ENCODE measurements at regions not wholly inside any gene's neighbourhood (a gene's known extent, or its start where the extent isn't known, plus 50 kb on each side); places are given as distances from the start of the nearest gene placed in this dataset.
"Not testable (repeated sequence)": the region's sequence is repeated elsewhere in the genome, so short reads cannot be mapped to it uniquely, and the experiment has no call there.

DNA sequence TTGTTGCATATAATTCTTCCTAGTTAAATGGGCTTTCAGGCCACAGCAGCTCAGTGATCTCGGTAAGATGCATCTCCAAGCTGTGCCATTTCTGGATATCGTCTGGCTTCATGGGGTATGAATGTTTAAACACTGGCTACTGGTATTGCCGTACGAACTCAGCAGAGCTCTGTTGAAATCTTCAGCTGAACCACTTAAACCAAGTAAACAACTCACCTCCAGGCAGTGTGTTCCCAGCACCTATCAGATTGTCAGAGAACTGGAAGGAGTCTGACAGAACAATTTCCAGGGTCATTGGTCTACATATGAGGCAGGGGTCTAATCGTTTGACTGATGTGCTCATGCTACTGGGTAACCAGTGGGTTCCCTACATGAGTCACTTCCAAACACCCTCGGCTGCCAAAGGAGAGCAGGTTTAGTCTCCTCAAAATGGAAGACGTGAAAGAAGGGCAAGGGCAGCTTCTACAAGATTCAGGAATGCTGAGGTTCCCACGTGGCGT is 93.2 kb upstream of the BMAL1 start:
- no peak for FAIRE-seq

DNA sequence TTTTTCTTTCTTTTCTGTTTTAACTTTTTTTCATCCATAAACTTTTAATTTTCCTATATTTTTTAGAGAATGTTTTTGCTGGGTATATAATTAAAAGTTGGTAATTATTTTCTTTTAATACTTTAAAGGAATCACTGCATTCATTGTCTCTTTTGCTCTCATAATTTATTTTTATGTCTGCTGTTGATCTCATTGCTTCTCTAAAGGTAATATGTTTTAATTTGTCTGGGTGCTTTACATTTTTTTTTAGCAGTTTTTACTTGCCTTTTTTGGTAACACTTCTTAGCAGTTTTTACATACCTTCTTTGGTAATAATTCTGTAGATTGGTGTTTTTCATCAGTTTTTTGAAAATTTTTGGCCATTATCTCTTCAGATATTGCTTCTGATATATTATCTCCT is 89.4 kb upstream of the BMAL1 start:
- no peak for FAIRE-seq

DNA sequence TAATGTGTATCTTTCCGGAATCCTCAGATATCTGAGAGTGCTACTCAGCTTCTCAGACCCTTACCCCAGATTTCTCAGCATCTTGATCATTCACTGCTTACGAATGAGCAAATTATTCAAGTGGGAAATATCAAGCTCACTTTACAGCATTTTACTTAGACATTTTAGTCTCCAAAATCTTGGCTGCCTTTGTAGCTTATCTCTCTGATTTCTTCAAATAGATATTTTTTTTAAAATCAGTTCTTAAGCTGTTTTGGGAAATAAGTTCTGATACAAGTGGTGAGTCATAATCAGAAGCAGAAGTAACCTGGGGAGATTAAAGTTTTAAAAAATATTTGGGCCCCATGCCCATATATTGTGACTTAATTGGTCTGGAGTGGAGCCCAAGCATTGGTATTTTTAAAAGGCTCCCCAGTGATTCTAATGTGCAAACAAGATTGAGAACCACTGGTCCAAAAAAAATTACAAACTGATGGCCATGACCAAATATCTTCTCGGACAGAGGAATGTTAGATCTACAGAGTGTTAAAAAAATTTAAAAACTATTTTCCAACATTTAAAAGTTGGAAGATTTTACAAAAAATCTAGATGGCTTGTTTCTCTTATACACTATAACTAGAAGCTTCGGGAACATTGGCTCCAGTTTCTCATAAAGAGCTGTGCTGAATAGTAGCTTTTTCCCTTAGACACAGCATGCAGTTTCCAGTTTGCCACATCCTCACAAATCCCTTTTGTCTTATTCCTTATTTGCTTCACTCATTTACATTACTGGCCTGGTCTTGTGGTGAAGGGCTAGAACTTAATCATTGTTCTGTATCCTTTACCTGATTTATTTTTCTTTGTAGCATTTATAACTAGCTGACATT is 87.8 kb upstream of the BMAL1 start:
- FAIRE-seq = no peak

DNA sequence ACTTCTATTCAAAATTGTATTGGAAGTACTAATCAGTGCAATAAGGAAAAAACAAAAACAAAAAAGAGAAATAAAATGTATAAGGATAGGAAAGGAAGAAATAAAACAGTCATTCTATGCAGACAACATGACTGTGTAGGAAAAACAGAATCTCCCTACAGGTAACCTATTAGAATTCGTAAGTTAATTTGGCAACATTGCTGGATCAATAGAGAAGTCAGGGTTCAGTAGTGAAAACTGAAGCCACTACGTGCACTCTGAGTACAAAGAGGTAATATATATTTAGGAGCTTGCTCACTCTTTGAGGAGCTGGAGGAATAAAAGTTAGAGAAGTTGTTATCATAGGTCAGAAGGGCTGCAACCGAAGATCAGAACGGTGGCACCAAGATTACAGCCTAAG is 84.0 kb upstream of the BMAL1 start:
- FAIRE-seq = no peak

DNA sequence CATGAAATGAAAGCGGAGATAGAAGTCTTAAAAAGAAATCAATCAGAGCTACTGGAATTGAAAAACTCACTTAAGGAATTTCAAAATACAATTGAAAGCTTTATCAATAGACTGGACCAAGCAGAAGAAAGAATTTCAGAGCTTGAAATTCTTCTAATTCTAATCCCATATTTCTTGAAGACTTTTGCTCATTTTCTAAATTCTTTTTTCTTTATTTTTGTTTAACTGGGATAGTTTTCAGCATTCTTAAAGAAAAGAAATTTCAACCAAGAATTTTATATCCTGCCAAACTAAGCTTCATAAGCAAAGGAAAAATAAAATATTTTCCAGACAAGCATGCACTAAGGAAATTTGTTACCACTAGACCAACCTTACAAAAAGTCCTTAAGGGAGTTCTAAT is 80.2 kb upstream of the BMAL1 start:
- not testable (repeated sequence) for FAIRE-seq

DNA sequence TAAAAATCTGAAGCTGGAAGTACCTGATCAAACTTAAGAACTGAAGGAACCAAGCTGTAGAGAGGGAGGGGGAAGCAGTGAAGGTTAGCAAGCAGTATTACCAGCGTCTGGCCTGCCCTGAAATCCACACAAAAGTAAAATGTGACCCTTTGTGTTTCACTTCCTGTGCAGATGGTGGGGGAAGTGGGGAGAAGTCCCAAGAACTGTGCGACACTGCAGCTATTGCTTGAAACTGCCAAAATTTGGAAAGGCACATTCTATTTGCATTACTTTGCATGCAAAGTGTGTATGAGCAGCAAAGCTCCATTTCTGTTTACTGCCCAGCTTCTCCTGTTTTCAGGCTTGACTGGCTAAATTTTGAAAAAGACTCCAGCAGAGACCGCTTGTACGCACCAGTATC is 72.1 kb upstream of the BMAL1 start:
- FAIRE-seq = no peak

DNA sequence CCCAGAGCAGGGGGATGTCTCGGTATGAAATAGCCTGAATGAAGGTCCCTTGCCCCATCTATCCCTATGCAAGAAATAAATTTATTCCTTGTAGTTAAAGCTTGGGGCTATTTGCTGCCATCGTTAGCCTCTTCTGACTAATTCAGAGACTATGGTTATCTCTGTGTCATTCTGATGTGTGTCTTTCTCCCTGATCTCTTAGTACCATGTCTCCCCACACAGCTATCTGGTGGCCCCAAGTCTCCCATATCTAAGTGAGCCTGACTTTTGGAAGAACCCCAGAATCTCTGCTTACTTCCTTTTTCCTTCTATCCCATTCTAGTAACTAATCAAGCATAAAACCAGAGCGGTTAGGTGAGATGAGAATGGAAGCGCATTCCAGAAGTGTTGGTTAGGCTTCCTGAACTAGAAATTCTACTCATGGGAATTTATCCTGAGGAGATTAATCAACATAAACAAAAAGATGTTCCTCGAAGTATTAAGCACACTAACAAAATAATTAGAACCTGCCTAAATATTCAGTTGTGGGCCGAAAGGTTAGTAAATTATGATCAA is 71.4 kb upstream of the BMAL1 start:
- no peak for FAIRE-seq

DNA sequence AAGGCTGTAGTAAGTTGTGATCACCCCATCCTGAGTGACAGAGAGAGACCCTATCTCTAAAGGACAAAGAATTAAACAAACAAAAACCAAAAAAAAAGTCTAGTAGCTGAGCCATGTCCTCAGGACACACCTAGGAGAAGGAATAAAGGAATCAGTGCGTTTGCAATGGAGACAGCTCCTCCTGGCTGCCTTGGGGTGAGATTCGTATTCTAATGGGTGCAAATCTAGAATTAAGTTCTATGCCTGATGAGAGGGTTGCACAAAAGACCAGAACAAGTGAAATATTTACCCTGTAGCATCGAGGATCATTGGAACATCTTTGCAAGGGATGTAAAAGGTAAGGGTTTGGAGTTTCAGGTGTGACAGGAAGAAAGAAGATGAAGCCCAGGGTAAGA is 70.3 kb upstream of the BMAL1 start:
- no peak for FAIRE-seq

DNA sequence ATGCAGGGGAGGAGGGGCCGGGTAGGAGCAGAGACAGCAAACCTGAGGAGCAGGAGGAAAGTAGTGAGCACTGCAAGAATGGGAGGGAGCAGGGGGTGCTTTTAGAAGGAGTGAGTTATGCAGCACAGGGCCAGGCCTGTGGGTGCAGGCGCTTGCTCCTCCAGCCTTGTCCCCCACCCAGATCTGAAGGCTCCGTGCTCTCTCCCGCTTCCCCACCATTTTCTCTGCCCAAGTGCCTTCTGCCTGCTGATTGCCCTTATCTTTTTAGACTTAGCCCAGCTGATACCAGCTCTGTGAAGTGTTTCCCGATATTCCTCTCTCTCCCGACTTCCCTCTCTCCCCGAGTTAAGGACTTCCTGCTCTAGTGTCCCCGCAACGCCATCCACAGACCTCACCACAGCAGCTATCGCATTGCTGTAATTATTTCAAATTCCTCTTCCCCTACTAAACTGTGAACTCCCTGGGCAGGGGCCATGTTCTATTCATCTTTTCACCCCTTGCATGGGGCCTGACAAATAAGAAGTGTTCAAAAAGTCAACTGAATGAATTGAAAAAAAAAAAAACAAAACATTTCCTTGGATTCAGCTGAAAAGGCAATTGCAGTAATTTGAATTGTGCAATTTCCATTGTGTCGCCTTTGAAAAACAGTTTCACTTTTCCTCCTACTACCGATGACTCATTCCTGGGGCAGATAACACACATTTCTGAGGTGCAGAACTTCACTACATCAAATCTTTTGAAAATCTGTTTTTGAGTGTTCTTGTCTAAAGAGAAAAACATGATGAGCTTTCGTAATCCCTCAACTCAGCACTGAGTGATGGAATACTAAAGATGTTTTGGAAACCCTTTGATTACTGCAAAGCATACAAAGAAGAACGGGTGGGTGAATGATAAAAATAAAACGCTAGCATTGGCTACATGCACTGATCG is 69.7 kb upstream of the BMAL1 start:
- FAIRE-seq = no peak

DNA sequence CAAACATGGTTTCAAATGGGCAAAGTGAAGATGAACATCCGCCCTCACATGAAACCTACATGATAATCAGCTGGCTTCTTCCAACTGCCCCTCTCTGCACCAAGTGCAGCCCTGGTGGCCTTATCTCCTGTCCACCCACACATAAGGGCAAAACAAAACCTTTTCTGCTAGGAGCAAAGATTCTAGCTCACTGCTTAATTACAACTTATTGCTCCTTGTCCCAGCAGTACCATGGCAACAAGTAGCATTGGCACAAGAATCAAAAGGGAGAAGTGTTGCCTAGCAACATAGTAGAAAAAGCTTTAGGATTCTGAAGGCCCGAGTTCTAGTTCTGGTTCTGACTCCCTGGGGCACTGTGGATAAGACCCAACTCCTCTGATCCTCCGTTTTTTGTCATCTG is 68.7 kb upstream of the BMAL1 start:
- FAIRE-seq = no peak

DNA sequence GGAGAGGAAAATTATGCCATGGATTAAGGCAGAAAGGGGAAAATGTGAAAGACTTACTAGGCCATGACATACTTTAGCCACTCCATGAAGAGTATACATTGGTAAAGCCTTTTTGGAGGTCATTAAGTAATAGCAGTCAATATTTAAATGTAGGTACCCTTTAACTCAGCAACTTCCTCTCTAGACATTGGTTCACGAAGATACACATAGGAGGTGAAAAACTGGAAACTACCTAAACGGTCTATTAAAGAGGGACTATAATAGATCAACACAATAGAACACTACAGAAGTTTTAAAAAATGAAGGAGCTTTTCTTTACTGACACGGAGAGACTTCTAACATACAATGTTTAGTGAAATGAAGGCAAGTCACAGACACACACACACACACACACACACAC is 68.2 kb upstream of the BMAL1 start:
- no peak for FAIRE-seq

DNA sequence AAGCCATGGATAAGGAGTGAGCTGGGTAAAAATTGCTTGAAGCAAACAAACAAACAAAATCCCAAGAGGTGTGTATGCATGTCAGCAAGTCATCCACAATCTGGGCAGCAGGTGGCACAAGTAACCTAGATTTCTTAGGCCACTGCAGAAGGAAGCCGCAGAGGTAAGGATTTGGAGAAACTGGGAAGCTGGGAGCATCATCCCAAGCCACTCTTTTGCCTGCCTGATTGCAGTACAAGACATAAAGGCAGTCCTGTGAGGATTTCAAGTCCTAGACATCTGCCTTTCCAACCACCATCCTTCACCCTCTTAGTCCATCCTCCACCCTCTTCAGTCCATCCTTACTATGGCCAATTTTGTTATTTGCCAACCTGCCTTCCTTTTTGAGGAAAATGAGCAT is 67.2 kb upstream of the BMAL1 start:
- FAIRE-seq = no peak

DNA sequence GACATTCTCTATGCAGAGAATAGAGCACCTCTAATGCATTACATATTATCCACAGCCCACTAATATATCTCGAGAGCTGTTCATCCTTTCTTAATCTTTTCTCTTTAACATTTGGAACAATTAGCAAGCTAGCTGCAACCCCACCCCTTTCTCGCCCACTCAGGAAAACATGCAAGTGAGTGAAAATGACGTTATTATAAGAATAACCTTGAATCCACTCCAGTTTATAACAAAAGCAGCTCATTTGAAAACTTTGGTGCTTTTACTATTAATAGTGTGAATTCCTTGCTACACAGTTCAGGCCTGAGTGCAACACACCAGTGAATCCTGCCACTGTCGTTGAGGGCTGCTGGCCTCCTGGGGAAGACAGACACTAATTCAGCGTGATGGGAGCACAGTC is 63.3 kb upstream of the BMAL1 start:
- FAIRE-seq = no peak

DNA sequence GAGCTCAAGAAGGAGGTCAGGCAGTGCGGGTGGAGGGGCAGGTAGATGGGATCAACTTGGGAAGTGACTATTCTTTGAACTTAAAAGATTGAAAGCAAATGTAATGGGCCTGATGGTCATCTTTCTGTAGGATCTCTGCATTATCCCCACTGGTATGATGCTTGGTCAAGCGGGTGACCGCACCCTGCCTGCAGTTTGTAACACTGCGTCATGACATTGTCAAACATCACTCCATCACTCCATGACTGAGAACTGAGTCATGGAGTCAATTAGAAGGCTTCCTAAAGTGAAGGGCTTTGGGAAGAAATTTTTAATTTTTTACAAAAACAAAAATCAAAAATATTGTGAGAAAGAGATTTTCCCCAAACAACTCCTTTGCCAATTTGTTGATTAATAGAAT is 62.4 kb upstream of the BMAL1 start:
- FAIRE-seq = no peak

DNA sequence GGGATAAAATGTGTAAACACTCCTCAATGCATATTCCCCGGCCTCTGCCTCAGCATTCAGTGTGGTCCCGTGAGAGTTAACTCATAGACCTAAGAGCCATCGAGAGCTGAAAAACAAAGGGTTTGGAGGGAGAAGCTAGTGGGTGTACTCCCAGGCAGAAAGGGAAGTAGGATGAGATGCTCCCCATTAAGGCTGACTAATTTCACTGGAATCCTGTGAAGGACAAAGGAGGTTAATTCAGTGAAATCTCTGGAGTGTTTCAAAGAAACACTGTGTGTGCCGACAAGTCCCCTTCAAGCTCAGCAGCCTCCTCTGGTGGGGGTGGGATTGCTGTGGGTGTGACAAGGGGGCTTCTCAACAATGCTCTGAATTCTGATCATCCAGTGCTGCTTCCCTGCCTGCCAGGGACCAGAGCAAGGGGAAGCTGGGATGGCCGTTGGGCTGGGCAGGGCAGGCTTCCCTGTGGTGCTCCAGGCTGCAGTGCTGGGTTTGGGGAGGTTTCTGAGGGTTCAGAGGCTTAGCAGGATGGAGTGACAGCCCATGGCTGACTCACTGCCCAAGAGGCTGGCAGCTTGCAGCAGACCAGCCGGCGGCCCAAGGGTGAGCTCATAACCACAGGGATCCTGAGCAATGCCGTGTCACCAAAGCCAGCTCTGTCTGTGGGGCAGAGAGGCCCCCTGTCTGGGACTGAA is 61.4 kb upstream of the BMAL1 start:
- FAIRE-seq = no peak

DNA sequence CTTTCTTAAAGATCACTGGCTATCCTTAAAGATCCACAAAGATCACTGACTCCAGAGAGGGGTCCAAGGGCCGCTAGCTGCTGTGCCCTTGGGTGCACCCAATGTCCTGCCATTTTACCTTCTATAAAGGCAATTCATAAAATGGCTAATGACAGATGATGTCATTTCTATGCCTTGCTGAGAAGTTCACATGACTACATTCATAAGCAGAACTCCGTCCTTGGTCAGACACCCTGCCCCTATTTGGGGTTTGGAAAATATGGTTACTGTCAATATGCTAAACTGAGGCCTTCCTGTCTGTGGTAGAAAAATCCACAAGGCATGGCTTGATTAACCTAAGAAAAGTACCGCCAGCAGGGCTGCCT is 60.9 kb upstream of the BMAL1 start:
- FAIRE-seq = no peak

DNA sequence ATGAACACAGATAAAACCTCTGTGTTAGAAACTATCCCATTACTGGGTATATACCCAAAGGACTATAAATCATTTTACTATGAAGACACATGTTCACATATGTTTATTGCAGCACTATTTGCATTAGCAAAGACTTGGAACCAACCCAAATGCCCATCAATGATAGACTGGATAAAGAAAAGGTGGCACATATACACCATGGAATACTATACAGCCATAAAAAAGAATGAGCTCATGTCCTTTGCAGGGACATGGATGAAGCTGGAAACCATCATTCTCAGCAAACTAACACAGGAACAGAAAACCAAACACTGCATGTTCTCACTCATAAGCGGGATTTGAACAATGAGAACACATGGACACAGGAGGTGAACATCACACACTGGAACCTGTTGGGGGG is 58.9 kb upstream of the BMAL1 start:
- FAIRE-seq = not testable (repeated sequence)

DNA sequence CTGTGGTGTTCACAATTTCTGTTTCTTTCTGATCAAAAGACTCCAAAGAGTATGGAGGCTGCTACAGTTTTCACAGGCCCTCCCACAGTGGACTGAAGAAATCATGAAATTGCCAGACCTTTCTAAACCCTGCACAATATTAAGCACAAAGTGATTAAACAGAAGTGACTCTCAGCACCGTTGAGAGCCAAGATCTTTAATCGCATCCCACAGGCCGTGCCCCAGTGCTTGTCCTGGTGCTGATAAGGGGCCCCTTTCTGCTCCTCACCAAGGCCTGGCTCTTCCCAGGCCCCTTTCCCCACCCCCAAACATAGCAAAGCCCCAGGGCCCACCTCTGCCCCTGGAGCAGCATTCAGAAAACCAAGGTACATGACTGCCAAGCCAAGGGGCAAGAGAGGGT is 57.4 kb upstream of the BMAL1 start:
- FAIRE-seq = no peak

DNA sequence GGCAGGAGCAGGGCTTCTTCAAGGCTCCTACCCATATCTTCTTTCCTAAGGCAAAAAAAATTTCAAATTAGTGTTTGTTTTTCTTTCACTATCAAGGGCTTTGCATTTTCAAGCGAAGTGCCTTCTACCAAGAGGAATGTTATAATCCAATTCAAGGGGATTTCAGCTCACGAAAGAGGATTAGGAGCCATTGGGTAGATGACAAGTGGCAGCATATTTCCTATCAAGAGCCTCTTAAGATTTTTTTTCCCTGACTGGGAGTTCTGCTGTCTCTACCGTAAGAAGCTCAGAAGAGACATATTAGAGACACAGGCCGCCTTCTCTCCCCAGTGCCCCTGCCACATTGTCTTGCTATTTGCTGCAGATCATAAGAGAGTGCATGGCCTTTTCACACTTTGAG is 55.9 kb upstream of the BMAL1 start:
- no peak for FAIRE-seq

DNA sequence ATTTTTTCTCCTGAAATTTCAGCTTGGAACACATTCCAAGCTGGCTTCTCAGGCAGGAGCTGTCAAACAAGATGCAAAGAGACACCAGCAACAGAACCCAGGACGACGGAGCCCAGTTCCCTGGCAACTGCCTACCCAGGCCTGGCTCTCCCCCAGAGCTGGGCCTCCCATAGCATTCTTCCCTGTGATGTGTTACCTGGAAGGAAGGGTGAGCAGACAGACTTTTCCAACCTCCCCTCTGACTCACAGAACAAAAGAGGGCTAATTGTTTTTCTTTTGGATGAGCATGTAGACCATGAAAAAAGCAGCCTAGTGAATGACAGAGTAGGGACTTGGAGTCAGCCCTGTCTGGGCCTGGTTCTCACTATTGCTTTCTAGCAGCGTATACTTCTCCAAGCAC is 55.3 kb upstream of the BMAL1 start:
- no peak for FAIRE-seq

DNA sequence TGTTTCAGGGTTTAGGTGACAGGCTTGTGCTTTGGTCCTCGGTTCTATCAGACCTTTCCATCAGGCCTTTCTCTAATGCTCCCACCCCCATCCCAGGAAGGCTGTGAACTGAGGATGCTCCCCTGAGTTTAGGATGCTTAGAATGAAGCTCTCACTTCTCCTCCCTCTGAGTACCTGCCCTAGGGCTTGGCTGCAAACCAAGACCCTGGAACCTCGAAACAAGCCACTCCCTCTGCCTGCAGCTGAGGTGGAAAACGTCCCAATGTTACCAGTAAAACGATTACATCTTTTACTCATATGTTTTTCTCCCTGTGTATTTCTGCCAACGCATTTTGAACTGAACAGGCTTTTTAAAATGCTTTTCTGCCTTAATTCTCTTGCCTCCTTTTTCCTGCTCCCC is 54.5 kb upstream of the BMAL1 start:
- FAIRE-seq = no peak

DNA sequence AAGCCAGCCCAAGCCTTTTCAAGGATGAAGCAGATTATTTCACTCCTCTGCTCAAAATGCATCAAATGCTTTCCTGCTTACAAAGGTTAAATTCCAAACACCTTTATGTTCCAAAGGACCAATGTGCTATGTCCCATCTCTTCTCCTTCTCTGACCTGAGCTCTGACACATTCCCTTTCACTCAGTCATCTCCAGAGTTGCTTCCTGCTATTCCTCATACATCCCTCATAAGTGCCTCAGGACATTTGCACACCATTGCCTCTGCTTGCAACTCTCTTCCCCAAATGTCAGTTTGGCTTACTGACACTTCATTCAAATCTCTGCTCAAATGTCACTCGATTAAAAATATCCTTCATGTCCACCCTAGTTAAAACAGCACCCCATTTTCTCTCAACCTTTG is 53.3 kb upstream of the BMAL1 start:
- no peak for FAIRE-seq

All from A204.1 (cell line).